ENCODE measurements at regions not wholly inside any gene's neighbourhood (a gene's known extent, or its start where the extent isn't known, plus 50 kb on each side); places are given as distances from the start of the nearest gene placed in this dataset.

DNA sequence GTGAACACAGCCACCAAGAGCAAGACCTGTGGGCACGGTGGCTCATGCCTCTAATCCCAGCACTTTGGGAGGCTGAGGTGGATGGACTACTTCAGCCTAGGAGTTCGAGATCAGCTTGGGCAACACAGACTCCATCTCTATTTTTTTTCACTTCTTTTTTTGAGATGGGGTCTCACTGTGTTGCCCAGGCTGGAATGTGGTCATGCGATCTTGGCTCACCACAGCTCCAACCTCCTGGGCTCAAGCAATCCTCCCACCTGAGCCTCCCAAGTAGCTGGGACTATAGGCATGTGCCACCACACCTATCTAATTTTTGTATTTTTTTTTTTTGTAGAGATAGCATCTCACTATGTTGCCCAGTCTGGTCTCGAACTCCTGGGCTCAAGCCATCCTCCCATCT is 54.4 kb upstream of the SPRED2 start:
- Histone ChIP-seq H3K27me3 (ENCODE audit: insufficient read depth) (no peaks in the 10 kb centered on the region), H3K9ac (no peak overlapping the region), H3F3A (replicated peaks; ENCODE audit: insufficient read depth) (no peaks in the 10 kb centered on the region), H3K27ac (ENCODE audit: low read depth in 2 of 2, low read length in 1 of 2) (no peak overlapping the region), H3K4me3 (ENCODE audit: low read depth in 2 of 2, low read length in 1 of 2) (no peak overlapping the region), H3K79me2 (ENCODE audit: insufficient read depth) (no peaks in the 10 kb centered on the region), H3K9me2 (no peaks in the 10 kb centered on the region), H2AFZ (ENCODE audit: low read depth) (no peak overlapping the region), H4K20me1 (ENCODE audit: insufficient read depth) (no peaks in the 10 kb centered on the region), H3K9me3 (no peaks in the 10 kb centered on the region), H3K4me1 (ENCODE audit: control insufficient read depth in 1 of 2, insufficient read depth in 2 of 2, low read depth in 1 of 2, low read length in 1 of 2) (peaks cover 0 to 3% of the 10 kb centered on the region in 2 experiments; a peak in 1 of 4 replicates), H3K36me3 (replicated peaks in 1 of 2; ENCODE audit: control insufficient read depth in 1 of 2, insufficient read depth in 2 of 2, low read length in 1 of 2) (no peaks in the 10 kb centered on the region), H3K4me2 (no peak overlapping the region)
- no peak for DNase-seq
- ChIA-PET CTCF (interaction anchor here (1.1 to 1.3 kb wide), 2 partner anchors 12 to 37 kb away, joined by 3 read pairs; no protein-coding TSS in a partner anchor), POLR2A (no interaction called here)
- WGBS (ENCODE audit: low lambda C conversion rate), result 51% methylated on average over 4 of the region's 4 CpGs
- no peak for TF ChIP-seq EP300 (IDR thresholded peaks at IDR 0.05; ENCODE audit: borderline replicate concordance in 1 of 2, low read depth in 1 of 2, low read length in 1 of 2)
- TF ChIP-seq RCOR1 (IDR thresholded peaks at IDR 0.05; ENCODE audit: low read length), result no peak
- TF ChIP-seq RXRA (IDR thresholded peaks at IDR 0.05; ENCODE audit: borderline replicate concordance, low read depth), result no peak
- no peak for TF ChIP-seq MEF2A (IDR thresholded peaks at IDR 0.05; ENCODE audit: borderline replicate concordance, low read depth)
- TF ChIP-seq YY1 (IDR thresholded peaks at IDR 0.05; ENCODE audit: low read depth), result no peak
- no peak for TF ChIP-seq GABPA (IDR thresholded peaks at IDR 0.05; ENCODE audit: low read depth)
- TF ChIP-seq NRF1 (IDR thresholded peaks at IDR 0.05; ENCODE audit: low read depth, low read length), result no peak
- TF ChIP-seq NFIC (IDR thresholded peaks at IDR 0.05; ENCODE audit: borderline replicate concordance), result no peak
- no peak for TF ChIP-seq TAF1 (IDR thresholded peaks at IDR 0.05; ENCODE audit: borderline replicate concordance, low read depth, low read length)
- TF ChIP-seq RFX5 (IDR thresholded peaks at IDR 0.05; ENCODE audit: low read length), result no peak
- TF ChIP-seq TEAD4 (IDR thresholded peaks at IDR 0.05; ENCODE audit: borderline replicate concordance, insufficient read depth), result no peak
- no peak for TF ChIP-seq SIN3A (IDR thresholded peaks at IDR 0.05; ENCODE audit: borderline replicate concordance, low read depth, low read length)
- no peak for TF ChIP-seq MAX (IDR thresholded peaks at IDR 0.05; ENCODE audit: low read depth)
- TF ChIP-seq CHD2 (IDR thresholded peaks at IDR 0.05; ENCODE audit: low read length, partially characterized antibody), result no peak
- no peak for TF ChIP-seq FOXJ3 (CRISPR knock-in tag; IDR thresholded peaks at IDR 0.05)
- TF ChIP-seq, protein P1, sequence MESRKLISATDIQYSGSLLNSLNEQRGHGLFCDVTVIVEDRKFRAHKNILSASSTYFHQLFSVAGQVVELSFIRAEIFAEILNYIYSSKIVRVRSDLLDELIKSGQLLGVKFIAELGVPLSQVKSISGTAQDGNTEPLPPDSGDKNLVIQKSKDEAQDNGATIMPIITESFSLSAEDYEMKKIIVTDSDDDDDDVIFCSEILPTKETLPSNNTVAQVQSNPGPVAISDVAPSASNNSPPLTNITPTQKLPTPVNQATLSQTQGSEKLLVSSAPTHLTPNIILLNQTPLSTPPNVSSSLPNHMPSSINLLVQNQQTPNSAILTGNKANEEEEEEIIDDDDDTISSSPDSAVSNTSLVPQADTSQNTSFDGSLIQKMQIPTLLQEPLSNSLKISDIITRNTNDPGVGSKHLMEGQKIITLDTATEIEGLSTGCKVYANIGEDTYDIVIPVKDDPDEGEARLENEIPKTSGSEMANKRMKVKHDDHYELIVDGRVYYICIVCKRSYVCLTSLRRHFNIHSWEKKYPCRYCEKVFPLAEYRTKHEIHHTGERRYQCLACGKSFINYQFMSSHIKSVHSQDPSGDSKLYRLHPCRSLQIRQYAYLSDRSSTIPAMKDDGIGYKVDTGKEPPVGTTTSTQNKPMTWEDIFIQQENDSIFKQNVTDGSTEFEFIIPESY (IDR thresholded peaks at IDR 0.05; ENCODE audit: borderline replicate concordance, low read depth), result no peak
- TF ChIP-seq, protein P2, sequence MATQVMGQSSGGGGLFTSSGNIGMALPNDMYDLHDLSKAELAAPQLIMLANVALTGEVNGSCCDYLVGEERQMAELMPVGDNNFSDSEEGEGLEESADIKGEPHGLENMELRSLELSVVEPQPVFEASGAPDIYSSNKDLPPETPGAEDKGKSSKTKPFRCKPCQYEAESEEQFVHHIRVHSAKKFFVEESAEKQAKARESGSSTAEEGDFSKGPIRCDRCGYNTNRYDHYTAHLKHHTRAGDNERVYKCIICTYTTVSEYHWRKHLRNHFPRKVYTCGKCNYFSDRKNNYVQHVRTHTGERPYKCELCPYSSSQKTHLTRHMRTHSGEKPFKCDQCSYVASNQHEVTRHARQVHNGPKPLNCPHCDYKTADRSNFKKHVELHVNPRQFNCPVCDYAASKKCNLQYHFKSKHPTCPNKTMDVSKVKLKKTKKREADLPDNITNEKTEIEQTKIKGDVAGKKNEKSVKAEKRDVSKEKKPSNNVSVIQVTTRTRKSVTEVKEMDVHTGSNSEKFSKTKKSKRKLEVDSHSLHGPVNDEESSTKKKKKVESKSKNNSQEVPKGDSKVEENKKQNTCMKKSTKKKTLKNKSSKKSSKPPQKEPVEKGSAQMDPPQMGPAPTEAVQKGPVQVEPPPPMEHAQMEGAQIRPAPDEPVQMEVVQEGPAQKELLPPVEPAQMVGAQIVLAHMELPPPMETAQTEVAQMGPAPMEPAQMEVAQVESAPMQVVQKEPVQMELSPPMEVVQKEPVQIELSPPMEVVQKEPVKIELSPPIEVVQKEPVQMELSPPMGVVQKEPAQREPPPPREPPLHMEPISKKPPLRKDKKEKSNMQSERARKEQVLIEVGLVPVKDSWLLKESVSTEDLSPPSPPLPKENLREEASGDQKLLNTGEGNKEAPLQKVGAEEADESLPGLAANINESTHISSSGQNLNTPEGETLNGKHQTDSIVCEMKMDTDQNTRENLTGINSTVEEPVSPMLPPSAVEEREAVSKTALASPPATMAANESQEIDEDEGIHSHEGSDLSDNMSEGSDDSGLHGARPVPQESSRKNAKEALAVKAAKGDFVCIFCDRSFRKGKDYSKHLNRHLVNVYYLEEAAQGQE (IDR thresholded peaks at IDR 0.05; ENCODE audit: low read depth, low read length), result no peak
- no peak for TF ChIP-seq JUND (IDR thresholded peaks at IDR 0.05)
